ENCODE measurements at regions not wholly inside any gene's neighbourhood (a gene's known extent, or its start where the extent isn't known, plus 50 kb on each side); places are given as distances from the start of the nearest gene placed in this dataset.

DNA sequence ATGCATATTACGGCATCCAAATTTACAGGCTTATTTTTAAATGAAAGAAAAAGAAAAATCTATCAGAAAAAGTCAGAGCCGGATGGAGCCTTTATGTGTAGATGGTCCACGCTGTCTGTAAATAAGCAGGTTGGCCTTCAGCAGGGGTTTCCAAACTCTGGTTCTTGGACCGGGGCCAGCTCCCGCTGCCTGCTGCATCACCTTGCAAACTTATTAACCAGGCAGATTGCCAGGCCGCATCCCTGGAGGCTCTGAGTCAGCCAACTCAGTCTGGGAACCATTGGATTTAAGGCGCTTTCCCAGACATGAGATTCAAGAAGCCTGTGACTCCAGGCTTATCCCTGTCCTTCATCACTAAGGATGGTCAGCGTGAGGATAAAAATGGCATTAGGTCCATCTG is 212.4 kb downstream of the OPA1 start:
- WGBS (ENCODE audit: extremely low coverage, insufficient coverage, insufficient read length) = no CpG with 5 or more reads among the region's 8 CpGs

DNA sequence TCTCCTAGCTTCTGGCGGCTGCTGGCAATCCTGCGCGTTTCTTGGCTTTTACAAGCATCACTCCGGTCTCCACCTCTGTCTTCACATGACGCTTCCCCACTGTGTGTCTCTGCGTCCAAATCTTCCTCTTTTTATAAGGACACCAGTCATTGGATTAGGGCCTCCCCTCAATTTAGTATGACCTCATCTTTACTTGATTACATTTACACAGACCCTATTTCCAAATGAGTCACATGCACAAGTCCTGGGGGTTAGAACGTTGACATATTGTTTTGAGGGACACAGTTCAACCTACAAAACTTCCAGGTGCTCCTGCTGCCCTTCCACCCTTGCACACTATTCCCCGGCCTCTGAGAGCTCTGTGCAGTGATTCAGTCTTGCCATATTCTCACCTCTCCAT is 215.3 kb downstream of the OPA1 start:
- Histone ChIP-seq H3K36me3 (ENCODE audit: control insufficient read depth in 1 of 2, insufficient read depth in 2 of 2, low read length in 2 of 2) (no peaks in the 10 kb centered on the region), H2BK12ac (ENCODE audit: low read length) (no peak overlapping the region), H3K18ac (ENCODE audit: low read length) (no peak overlapping the region), H2BK120ac (ENCODE audit: insufficient read depth, low read length, poor library complexity) (no peak overlapping the region), H3K4me1 (ENCODE audit: control insufficient read depth in 1 of 2, insufficient read depth in 2 of 2, low read length in 2 of 2) (peaks cover 3 to 6% of the 10 kb centered on the region in 2 experiments), H3K23ac (ENCODE audit: low read length) (no peak overlapping the region), H4K91ac (ENCODE audit: low read depth, low read length) (no peak overlapping the region), H2AFZ (ENCODE audit: insufficient read depth, low read length, poor library complexity) (no peak overlapping the region), H3K4ac (ENCODE audit: low read depth, low read length) (no peak overlapping the region), H2BK5ac (ENCODE audit: low read depth, low read length, poor library complexity) (no peak overlapping the region), H3K4me3 (ENCODE audit: low read depth, low read length) (no peak overlapping the region), H3K79me1 (ENCODE audit: low read length) (no peaks in the 10 kb centered on the region), H3K27ac (ENCODE audit: low read depth, low read length) (no peak overlapping the region), H4K8ac (ENCODE audit: low read depth, low read length) (no peak overlapping the region), H3K79me2 (ENCODE audit: control insufficient read depth, insufficient read depth, low read length, poor library complexity) (no peaks in the 10 kb centered on the region), H2AK5ac (ENCODE audit: low read length) (no peak overlapping the region), H3K9me3 (ENCODE audit: insufficient read depth, low read depth, low read length) (no peaks in the 10 kb centered on the region), H4K12ac (ENCODE audit: low read depth, low read length) (no peak overlapping the region), H3K27me3 (ENCODE audit: insufficient read depth, low read length) (no peaks in the 10 kb centered on the region), H3K14ac (ENCODE audit: low read length) (no peak overlapping the region), H3K9ac (ENCODE audit: low read length) (no peak overlapping the region), H3K4me2 (ENCODE audit: low read length) (no peak overlapping the region)
- DNase-seq = no peak
- WGBS (ENCODE audit: extremely low coverage, insufficient coverage, insufficient read length) = no CpG with 5 or more reads among the region's 8 CpGs

More for the DNA sequence above, 212.4 kb downstream of the OPA1 start:
- Histone ChIP-seq H3K14ac (ENCODE audit: low read length) (no peak overlapping the region), H3K79me2 (ENCODE audit: control insufficient read depth, insufficient read depth, low read length, poor library complexity) (no peaks in the 10 kb centered on the region), H4K12ac (ENCODE audit: low read depth, low read length) (no peak overlapping the region), H3K27me3 (ENCODE audit: insufficient read depth, low read length) (no peaks in the 10 kb centered on the region), H3K9me3 (ENCODE audit: insufficient read depth, low read depth, low read length) (no peaks in the 10 kb centered on the region), H2AK5ac (ENCODE audit: low read length) (no peak overlapping the region), H4K91ac (ENCODE audit: low read depth, low read length) (no peak overlapping the region), H3K9ac (ENCODE audit: low read length) (no peak overlapping the region), H2BK120ac (ENCODE audit: insufficient read depth, low read length, poor library complexity) (no peak overlapping the region), H2BK5ac (ENCODE audit: low read depth, low read length, poor library complexity) (no peak overlapping the region), H3K36me3 (ENCODE audit: control insufficient read depth in 1 of 2, insufficient read depth in 2 of 2, low read length in 2 of 2) (no peaks in the 10 kb centered on the region), H3K27ac (ENCODE audit: low read depth, low read length) (no peak overlapping the region), H3K23ac (ENCODE audit: low read length) (no peak overlapping the region), H4K8ac (ENCODE audit: low read depth, low read length) (no peak overlapping the region), H3K18ac (ENCODE audit: low read length) (no peak overlapping the region), H3K4me1 (ENCODE audit: control insufficient read depth in 1 of 2, insufficient read depth in 2 of 2, low read length in 2 of 2) (no peaks in the 10 kb centered on the region), H2AFZ (ENCODE audit: insufficient read depth, low read length, poor library complexity) (no peak overlapping the region), H3K4me3 (ENCODE audit: low read depth, low read length) (no peak overlapping the region), H3K4ac (ENCODE audit: low read depth, low read length) (no peak overlapping the region), H3K79me1 (ENCODE audit: low read length) (no peaks in the 10 kb centered on the region), H3K4me2 (ENCODE audit: low read length) (no peak overlapping the region), H2BK12ac (ENCODE audit: low read length) (no peak overlapping the region)
- no peak for DNase-seq

DNA sequence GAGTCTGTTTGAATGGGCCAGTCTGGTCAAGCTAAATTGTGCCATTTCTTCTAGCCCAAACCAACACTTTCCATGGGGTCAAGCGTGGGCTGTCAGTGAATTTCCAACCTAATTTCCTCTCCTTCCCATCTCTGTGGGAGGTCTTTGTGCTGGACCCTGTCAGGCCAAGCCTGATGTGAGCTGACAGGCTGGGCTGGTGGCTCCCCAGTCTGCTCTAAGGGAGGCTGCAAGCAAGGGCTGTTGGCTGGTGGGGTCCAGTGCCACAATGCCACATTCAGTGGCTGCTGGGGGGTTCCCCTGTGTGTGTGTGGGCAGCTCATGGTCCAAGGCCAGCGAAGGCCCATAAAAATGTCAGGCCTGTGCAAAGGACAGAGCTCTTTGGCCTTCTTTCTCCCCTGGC is 216.1 kb downstream of the OPA1 start:
- H3K27ac ChIP-seq (ENCODE audit: low read depth, low read length) = no peak overlapping the region
- H3K14ac ChIP-seq (ENCODE audit: low read length) = no peak overlapping the region
- H3K9me3 ChIP-seq (ENCODE audit: insufficient read depth, low read depth, low read length) = no peaks in the 10 kb centered on the region
- H4K8ac ChIP-seq (ENCODE audit: low read depth, low read length) = no peak overlapping the region
- H3K27me3 ChIP-seq (ENCODE audit: insufficient read depth, low read length) = no peaks in the 10 kb centered on the region
- H2BK5ac ChIP-seq (ENCODE audit: low read depth, low read length, poor library complexity) = no peak overlapping the region
- H2BK12ac ChIP-seq (ENCODE audit: low read length) = no peak overlapping the region
- no peaks in the 10 kb centered on the region for H3K36me3 ChIP-seq (ENCODE audit: control insufficient read depth in 1 of 2, insufficient read depth in 2 of 2, low read length in 2 of 2)
- H2AFZ ChIP-seq (ENCODE audit: insufficient read depth, low read length, poor library complexity) = no peak overlapping the region
- H4K91ac ChIP-seq (ENCODE audit: low read depth, low read length) = no peak overlapping the region
- WGBS (ENCODE audit: extremely low coverage, insufficient coverage, insufficient read length) = no CpG with 5 or more reads among the region's 2 CpGs
- H2BK120ac ChIP-seq (ENCODE audit: insufficient read depth, low read length, poor library complexity) = no peak overlapping the region
- no peak overlapping the region for H3K18ac ChIP-seq (ENCODE audit: low read length)
- no peak overlapping the region for H3K4ac ChIP-seq (ENCODE audit: low read depth, low read length)
- peaks cover 6 to 14% of the 10 kb centered on the region in 2 experiments for H3K4me1 ChIP-seq (ENCODE audit: control insufficient read depth in 1 of 2, insufficient read depth in 2 of 2, low read length in 2 of 2)
- no peak overlapping the region for H3K4me3 ChIP-seq (ENCODE audit: low read depth, low read length)
- DNase-seq = no peak
- no peaks in the 10 kb centered on the region for H3K79me2 ChIP-seq (ENCODE audit: control insufficient read depth, insufficient read depth, low read length, poor library complexity)
- no peak overlapping the region for H3K23ac ChIP-seq (ENCODE audit: low read length)
- H3K79me1 ChIP-seq (ENCODE audit: low read length) = no peaks in the 10 kb centered on the region
- no peak overlapping the region for H3K4me2 ChIP-seq (ENCODE audit: low read length)
- H3K9ac ChIP-seq (ENCODE audit: low read length) = no peak overlapping the region
- H4K12ac ChIP-seq (ENCODE audit: low read depth, low read length) = no peak overlapping the region
- no peak overlapping the region for H2AK5ac ChIP-seq (ENCODE audit: low read length)

DNA sequence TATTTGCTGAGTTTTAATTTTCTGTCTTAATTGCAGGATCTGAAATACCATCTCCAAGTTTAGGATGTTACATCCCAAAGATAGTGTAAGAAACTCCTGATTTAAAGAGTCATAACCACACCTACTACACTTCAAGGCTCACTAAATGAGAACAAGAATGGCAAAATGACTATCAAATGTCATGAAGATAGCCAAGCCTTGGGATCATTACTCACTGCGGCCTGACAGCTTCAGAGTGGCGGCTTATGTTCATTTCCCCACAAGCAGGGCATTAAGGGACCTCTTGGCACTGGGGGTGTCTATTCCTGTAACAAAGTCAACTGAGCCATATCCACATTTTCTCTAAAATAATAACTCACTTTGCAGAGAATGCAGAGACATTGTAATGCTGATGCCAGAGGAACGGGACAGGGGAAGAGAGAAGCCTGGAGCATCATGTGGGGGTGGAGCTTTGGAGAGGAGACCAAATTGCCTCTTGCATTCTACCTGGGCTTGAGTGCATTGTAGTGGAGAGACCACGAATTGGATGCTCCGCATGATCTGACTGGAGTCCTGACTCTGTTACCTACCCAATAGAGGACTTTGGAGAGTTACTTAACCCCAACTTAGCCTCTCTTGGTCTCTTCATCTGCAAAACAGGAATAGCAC is 219.2 kb downstream of the OPA1 start:
- Histone ChIP-seq H3K9ac (ENCODE audit: low read length) (no peak overlapping the region), H3K79me2 (ENCODE audit: control insufficient read depth, insufficient read depth, low read length, poor library complexity) (no peaks in the 10 kb centered on the region), H2AK5ac (ENCODE audit: low read length) (no peak overlapping the region), H3K23ac (ENCODE audit: low read length) (no peak overlapping the region), H4K91ac (ENCODE audit: low read depth, low read length) (no peak overlapping the region), H3K9me3 (ENCODE audit: insufficient read depth, low read depth, low read length) (no peaks in the 10 kb centered on the region), H4K8ac (ENCODE audit: low read depth, low read length) (no peak overlapping the region), H3K18ac (ENCODE audit: low read length) (no peak overlapping the region), H3K4me2 (ENCODE audit: low read length) (no peak overlapping the region), H3K36me3 (ENCODE audit: control insufficient read depth in 1 of 2, insufficient read depth in 2 of 2, low read length in 2 of 2) (no peaks in the 10 kb centered on the region), H3K4me1 (ENCODE audit: control insufficient read depth in 1 of 2, insufficient read depth in 2 of 2, low read length in 2 of 2) (peaks cover 6 to 20% of the 10 kb centered on the region in 2 experiments), H2BK12ac (ENCODE audit: low read length) (no peak overlapping the region), H3K4me3 (ENCODE audit: low read depth, low read length) (no peak overlapping the region), H4K12ac (ENCODE audit: low read depth, low read length) (no peak overlapping the region), H3K79me1 (ENCODE audit: low read length) (peaks cover 4% of the 10 kb centered on the region), H3K4ac (ENCODE audit: low read depth, low read length) (no peak overlapping the region), H3K14ac (ENCODE audit: low read length) (no peak overlapping the region), H3K27me3 (ENCODE audit: insufficient read depth, low read length) (no peaks in the 10 kb centered on the region), H2BK120ac (ENCODE audit: insufficient read depth, low read length, poor library complexity) (no peak overlapping the region), H2AFZ (ENCODE audit: insufficient read depth, low read length, poor library complexity) (no peak overlapping the region), H2BK5ac (ENCODE audit: low read depth, low read length, poor library complexity) (no peak overlapping the region), H3K27ac (ENCODE audit: low read depth, low read length) (no peak overlapping the region)
- DNase-seq = no peak
- no CpG with 5 or more reads among the region's 5 CpGs for WGBS (ENCODE audit: extremely low coverage, insufficient coverage, insufficient read length)
